NCI-H2227 (cell line): ENCODE measurements at regions not wholly inside any gene's neighbourhood (a gene's known extent, or its start where the extent isn't known, plus 50 kb on each side); places are given as distances from the start of the nearest gene placed in this dataset.
"Not testable (repeated sequence)": the region's sequence is repeated elsewhere in the genome, so short reads cannot be mapped to it uniquely, and the experiment has no call there.

Source experiments
- DNase-seq: peaks from one replicate; lab custom pipeline; 2025; ENCODE audit not compliant: unreplicated experiment; lab: John Stamatoyannopoulos, UW

DNA sequence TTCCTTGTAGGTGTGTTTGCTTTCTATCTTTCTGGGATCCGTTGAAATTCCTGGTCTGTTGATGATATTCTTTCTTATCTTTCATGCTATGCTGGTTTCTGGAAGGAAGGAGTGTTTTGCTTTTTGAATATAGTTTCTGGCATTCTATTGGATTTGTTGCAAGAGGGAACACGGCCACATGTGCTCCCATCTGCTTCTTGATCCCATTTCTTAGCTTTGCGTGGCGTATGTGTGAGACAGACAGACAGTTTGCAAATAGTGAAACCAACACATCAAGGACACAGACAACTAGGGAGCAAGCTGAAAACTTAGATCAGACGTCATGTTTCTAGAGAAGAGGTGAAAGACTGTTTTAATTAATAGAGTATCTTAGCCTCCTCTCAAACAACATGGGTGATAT, 261.9 kb upstream of the PUDP start:
- no peak for DNase-seq

DNA sequence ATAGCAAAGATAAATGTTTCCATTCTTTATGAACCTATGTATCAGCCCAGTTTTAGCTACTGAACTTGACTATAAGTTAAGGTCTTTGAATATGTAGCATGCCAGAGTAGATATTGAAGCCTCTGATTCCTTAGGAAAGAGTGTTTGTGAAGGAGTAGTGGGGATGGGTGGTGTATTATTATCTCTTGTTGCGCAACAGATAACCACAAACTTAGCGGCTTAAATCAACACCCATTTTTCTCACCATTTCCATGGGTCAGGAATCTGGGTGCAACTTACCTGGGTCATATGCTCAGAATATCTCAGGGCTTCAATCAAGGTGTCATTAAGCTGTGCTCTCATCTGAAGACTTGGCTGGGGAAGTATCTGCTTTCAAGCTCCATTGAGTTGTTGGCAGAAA, 251.4 kb upstream of the PUDP start:
- DNase-seq: no peak

- no peak for DNase-seq
Measured at GRCh38 chrX:7390441-7390840, 242.5 kb upstream of the PUDP start.

DNA sequence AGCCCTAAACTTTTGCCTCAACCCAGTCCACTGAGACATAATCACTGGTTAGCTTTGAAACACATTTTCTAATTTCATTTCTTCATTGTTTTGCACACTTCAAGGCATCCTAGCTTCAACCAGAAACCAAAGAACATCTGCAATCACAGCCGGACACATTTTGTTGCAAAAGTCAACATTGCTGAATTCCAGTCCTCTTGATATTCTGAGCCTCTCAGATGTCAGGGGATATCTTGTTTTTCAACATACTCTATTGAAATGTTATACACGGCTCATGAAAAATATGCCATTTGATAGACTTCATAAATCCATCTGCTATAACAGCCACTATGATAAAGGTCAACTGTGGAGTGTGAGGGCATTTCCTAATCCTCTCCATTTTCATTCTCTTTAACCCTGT, 241.6 kb upstream of the PUDP start:
- no peak for DNase-seq

DNA sequence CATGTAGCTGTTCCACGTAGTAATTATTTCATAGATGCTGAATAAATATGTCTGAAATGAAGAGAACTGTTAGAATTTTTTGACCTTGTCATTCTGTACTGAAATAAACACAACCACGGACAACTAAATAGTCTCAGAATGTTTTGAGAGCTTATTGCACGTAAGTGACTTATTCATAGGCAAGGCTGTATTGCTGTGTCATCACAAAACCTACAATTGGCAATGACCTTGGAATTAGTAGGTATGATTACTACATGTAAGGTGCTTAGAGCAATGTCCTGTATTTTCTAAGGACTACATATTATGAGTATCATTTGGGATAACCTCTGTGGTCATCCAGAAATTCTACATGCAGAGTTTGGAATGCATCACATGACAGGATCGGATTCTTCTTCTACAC, 237.2 kb upstream of the PUDP start:
- DNase-seq: no peak

GRCh38 chrX:7378406-7378805, 230.5 kb upstream of the PUDP start:
- DNase-seq: no peak

DNA sequence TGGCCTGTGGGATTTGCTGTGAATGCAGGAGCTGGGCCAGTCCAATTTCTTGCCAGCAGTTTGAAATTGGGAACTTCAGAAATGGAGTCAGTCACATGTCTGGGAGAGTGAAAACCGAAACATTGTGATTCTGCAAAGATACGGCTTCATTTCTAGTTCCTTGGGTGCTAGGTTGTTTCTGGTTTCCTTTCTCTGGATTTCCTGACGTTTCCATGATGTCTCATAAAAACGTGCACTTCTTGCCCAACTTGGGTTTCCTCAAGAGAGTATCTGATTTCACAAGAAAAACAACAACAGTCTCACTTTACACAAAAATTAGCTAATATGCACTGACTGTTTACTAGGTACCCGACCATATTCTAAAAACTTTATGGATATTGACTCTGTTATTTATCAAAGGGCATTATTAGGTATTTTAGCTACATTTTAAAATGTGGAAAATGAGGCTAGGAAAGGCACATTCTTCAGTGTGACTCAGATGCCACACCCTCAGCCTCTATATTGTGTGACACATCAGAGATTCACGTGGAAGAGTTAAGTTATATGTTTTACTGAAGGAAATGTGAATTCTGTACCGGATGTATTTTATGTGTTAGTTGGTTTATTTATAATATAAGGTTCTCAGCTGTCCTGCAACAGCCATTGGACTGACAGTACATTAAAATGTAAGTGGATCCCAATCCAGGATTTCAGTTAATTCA, 225.0 kb upstream of the PUDP start:
- DNase-seq: no peak

GRCh38 chrX:7362111-7362510, 214.2 kb upstream of the PUDP start:
- no peak for DNase-seq

DNA sequence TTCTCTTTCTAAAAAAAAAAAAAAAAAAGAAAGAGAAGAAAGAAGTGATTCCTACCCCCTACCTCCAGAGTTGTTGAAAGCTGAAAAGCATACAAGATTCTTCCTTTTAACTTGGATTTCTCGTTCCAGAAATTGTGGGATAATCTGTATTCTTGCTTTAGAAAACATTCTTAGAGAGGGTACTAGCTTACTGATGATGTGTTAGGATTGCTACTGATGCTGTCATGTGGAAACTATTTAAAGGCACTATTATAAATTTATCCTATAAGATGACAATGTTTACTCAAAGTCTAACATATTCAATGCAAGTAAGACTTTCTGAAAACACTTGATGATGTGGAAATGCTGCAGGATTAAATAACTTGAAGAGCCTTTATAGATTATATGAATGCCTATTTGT, 204.0 kb upstream of the PUDP start:
- DNase-seq: no peak

- peak; percentile 44 for DNase-seq
Measured at GRCh38 chrX:7347465-7347864, 199.5 kb upstream of the PUDP start.

- DNase-seq: no peak
Measured at GRCh38 chrX:7346021-7346420, 198.1 kb upstream of the PUDP start.

- no peak for DNase-seq
Measured at GRCh38 chrX:7343181-7343580, 195.2 kb upstream of the PUDP start.

GRCh38 chrX:7335816-7336362, 187.9 kb upstream of the PUDP start:
- DNase-seq: not testable (repeated sequence)

GRCh38 chrX:7334253-7334935, 186.4 kb upstream of the PUDP start:
- DNase-seq: no peak

DNA sequence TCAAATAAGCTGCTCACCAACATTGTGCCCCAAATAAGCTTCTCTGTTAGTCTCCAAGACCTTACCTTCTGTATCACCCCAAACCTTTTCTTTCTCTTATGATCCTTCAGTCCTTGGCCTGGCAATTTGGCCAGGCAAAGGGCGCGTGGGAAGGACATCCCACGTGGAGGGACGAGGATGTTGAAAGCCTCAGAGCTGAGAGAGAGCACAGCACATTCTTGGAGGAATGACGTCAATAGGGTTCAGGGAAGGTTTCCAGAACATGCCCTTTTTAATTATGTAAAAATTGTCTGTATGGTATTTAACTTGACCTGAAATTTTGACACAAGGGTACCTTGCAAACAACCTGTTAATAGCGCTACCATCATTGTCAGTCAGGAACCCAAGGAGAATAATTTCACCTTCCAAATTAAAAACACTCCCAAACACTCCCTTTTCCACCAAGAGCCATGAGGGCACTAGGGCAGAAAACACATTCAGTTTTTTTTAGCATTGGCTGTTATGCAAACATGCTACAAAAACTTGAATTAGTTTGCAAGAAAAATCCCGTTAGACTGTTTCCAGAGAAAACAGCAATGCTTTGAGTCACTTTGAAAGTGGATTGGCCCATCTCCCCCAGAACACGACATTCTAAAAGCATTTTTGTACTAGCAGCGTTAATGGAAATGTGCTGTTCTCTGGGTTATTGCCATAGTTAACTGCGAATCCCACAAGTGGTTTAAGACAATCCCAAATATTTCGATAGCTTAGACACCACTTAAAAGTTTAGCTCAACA, 183.2 kb upstream of the PUDP start:
- no peak for DNase-seq

GRCh38 chrX:7330556-7330955, 182.6 kb upstream of the PUDP start:
- no peak for DNase-seq

- no peak for DNase-seq
Measured at GRCh38 chrX:7318661-7319060, 170.7 kb upstream of the PUDP start.

DNA sequence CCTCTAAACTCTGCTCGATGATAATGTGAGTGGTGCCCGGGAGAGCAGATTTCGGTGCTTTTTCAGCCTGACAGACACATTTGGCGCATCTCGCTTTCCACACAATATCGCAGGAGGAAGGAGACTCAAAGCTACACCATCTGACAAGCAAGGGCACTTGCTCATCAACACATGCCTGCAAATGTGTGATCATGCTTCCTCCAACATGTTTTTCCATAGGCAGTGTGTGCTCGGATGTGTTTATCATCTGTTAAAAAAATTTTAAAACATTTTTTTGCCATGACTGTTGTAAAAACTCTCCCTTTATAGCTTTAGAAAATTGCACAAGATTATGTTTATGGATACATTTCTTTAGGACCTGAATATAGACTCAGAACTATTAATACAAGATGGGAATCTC, 170.3 kb upstream of the PUDP start:
- no peak for DNase-seq

- no peak for DNase-seq
Measured at GRCh38 chrX:7316887-7317286, 168.9 kb upstream of the PUDP start.

DNA sequence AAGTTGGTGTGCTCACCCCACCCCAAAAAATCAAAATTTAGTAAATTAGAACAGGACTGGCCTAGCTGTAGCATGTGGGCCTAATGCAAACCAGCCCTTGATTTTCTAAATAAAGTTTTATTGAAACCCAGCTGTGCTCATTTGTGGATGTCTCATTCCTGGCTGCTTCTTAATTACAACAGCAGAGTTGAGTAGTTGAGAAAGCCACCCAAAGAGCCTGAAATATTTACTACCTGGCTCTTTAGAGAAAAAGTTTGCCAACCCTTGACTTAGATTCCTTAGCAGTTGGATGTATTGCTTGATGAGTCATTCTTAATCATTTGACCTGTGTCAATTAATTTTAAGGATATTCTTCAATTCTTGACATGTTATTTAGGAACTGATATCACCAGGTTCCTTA, 168.3 kb upstream of the PUDP start:
- no peak for DNase-seq

DNA sequence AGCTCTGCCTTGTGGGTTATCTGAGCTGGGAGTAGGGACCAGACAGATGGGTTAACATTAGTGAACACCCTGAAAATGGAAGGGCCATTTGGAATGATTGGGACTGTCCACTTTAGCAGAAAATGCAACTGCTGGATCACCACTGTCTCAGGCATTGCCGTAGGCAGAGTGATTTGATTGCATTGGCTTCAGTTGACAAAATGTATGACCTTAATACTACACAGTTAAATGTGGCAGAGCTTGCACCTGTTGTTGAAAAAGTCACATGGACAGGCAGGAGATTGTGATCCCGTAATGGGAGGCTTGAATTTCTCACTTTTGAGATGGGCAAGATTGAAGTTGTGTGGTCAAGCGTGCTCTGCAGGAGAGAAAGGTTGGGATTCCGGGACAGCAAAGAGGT, 166.5 kb upstream of the PUDP start:
- DNase-seq: no peak

GRCh38 chrX:7307720-7308119, 159.8 kb upstream of the PUDP start:
- no peak for DNase-seq
